CD14-positive monocyte (primary cell): ENCODE measurements at regions not wholly inside any gene's neighbourhood (a gene's known extent, or its start where the extent isn't known, plus 50 kb on each side); places are given as distances from the start of the nearest gene placed in this dataset.

ENCODE experiments used
- DNase-seq, 3 donors: peaks; one replicate each; pipeline ENCODE4 v3.0.0-alpha.2; 2011 to 2022
- H2AFZ ChIP-seq: 2 replicates; pipeline ENCODE4 v1.6.0; 2012; ENCODE audit warnings: mild to moderate bottlenecking, low read depth, low read length, inconsistent platforms; ENCODE audit not compliant: insufficient read depth, poor library complexity, severe bottlenecking
- H3K27ac ChIP-seq, 2 donors: 1 replicate in 1 of 2; 2 replicates in 1 of 2; pipeline ENCODE4 v1.5.1; 2012 to 2013; ENCODE audit warnings: low read length in 2 of 2, control low read depth in 1 of 2, inconsistent platforms in 1 of 2, low read depth in 1 of 2, mild to moderate bottlenecking in 1 of 2
- H3K27me3 ChIP-seq, 2 donors: one replicate each; pipeline versions ENCODE4 v1.6.0 to v1.6.1; 2011 to 2013; ENCODE audit warnings: low read length in 2 of 2; ENCODE audit not compliant: control insufficient read depth in 2 of 2, insufficient read depth in 2 of 2
- H3K36me3 ChIP-seq, 2 donors: replicated peaks in 1 of 2; 1 replicate in 1 of 2; 2 replicates in 1 of 2; pipeline versions ENCODE4 v1.5.1 to v1.6.1; 2012 to 2013; ENCODE audit warnings: low read length in 2 of 2, control low read depth in 1 of 2, inconsistent platforms in 1 of 2, mild to moderate bottlenecking in 1 of 2; ENCODE audit not compliant: insufficient read depth in 2 of 2, control insufficient read depth in 1 of 2
- H3K4me1 ChIP-seq, 2 donors: 1 replicate in 1 of 2; 2 replicates in 1 of 2; pipeline versions ENCODE4 v1.5.1 to v1.6.1; 2012 to 2013; ENCODE audit warnings: low read length in 2 of 2, control low read depth in 1 of 2, inconsistent platforms in 1 of 2, mild to moderate bottlenecking in 1 of 2, moderate library complexity in 1 of 2; ENCODE audit not compliant: insufficient read depth in 2 of 2, control insufficient read depth in 1 of 2
- H3K4me2 ChIP-seq: replicated peaks from 2 replicates; pipeline ENCODE3; 2012; ENCODE audit warnings: low read length, moderate library complexity, mild to moderate bottlenecking; ENCODE audit not compliant: poor library complexity, severe bottlenecking; ENCODE audit errors: extremely low read depth
- H3K4me3 ChIP-seq, 3 experiments: fragments of 200-600 bp in 1 of 3; sonication (generic) in 1 of 3; replicated peaks in 1 of 3; 1 replicate in 2 of 3; 2 replicates in 1 of 3; pipeline ENCODE4 v1.5.1; 2011 to 2013; ENCODE audit warnings: low read length in 3 of 3, mild to moderate bottlenecking in 3 of 3, control low read depth in 2 of 3, low read depth in 2 of 3, inconsistent platforms in 1 of 3, moderate library complexity in 1 of 3
- H3K79me2 ChIP-seq: 2 replicates; pipeline ENCODE4 v1.6.0; 2012; ENCODE audit warnings: mild to moderate bottlenecking, control low read depth, inconsistent platforms, low read length, moderate library complexity; ENCODE audit not compliant: insufficient read depth
- H3K9ac ChIP-seq: 2 replicates; pipeline ENCODE4 v1.6.0; 2017; ENCODE audit warnings: low read length, mild to moderate bottlenecking; ENCODE audit not compliant: insufficient read depth, poor library complexity, severe bottlenecking
- H3K9me3 ChIP-seq, 2 donors: replicated peaks in 1 of 2; 1 replicate in 1 of 2; 2 replicates in 1 of 2; pipeline versions ENCODE4 v1.5.1 to v1.6.1; 2012 to 2013; ENCODE audit warnings: low read length in 2 of 2, control low read depth in 1 of 2; ENCODE audit not compliant: control insufficient read depth in 1 of 2, insufficient read depth in 1 of 2
- H4K20me1 ChIP-seq: 2 replicates; pipeline ENCODE4 v1.6.0; 2012; ENCODE audit warnings: mild to moderate bottlenecking, low read length, control low read depth, moderate library complexity; ENCODE audit not compliant: insufficient read depth
- H3K27ac Mint-ChIP-seq, 7 donors: one replicate each; pipeline ENCODE4 v1.8.0; 2020; ENCODE audit warnings: mild to moderate bottlenecking in 7 of 7, mixed read lengths in 7 of 7, moderate library complexity in 6 of 7, inconsistent platforms in 2 of 7
- H3K27me3 Mint-ChIP-seq, 3 donors: one replicate each; pipeline ENCODE4 v1.8.0; 2021 to 2022; ENCODE audit warnings: low read depth in 3 of 3, mild to moderate bottlenecking in 3 of 3, mixed read lengths in 3 of 3, moderate library complexity in 3 of 3, inconsistent platforms in 1 of 3
- H3K36me3 Mint-ChIP-seq, 2 donors: one replicate each; pipeline ENCODE4 v1.8.0; 2020; ENCODE audit warnings: mixed read lengths in 2 of 2, inconsistent platforms in 1 of 2, mild to moderate bottlenecking in 1 of 2
- H3K4me1 Mint-ChIP-seq: one replicate; pipeline ENCODE4 v1.8.0; 2020; ENCODE audit warnings: mild to moderate bottlenecking, mixed read lengths
- H3K4me3 Mint-ChIP-seq, 2 donors: one replicate each; pipeline ENCODE4 v1.8.0; 2020; ENCODE audit warnings: mild to moderate bottlenecking in 2 of 2, mixed read lengths in 2 of 2, moderate library complexity in 1 of 2
- H3K9me3 Mint-ChIP-seq, 7 donors: one replicate each; pipeline ENCODE4 v1.8.0; 2020 to 2022; ENCODE audit warnings: mixed read lengths in 7 of 7, mild to moderate bottlenecking in 6 of 7, moderate library complexity in 6 of 7, inconsistent platforms in 2 of 7
- CTCF ChIP-seq: fragments of 200-600 bp; IDR thresholded peaks from one replicate; pipeline ENCODE4 v1.8.0; 2022; ENCODE audit warnings: antibody characterized with exemption, mild to moderate bottlenecking
- WGBS: methylation state at CpG from one replicate; pipeline ENCODE4 v1.1.5; 2013; ENCODE audit warnings: missing lambda C conversion rate; ENCODE audit not compliant: insufficient coverage; 5-methylcytosine and 5-hydroxymethylcytosine counted together
- intact Hi-C, 2 donors: fragments of 100-400 bp; cut with micrococcal nuclease; formaldehyde crosslinking; loops; one replicate each; pipeline versions ENCODE4 v1.15.0 to v1.15.1; 2023

DNA sequence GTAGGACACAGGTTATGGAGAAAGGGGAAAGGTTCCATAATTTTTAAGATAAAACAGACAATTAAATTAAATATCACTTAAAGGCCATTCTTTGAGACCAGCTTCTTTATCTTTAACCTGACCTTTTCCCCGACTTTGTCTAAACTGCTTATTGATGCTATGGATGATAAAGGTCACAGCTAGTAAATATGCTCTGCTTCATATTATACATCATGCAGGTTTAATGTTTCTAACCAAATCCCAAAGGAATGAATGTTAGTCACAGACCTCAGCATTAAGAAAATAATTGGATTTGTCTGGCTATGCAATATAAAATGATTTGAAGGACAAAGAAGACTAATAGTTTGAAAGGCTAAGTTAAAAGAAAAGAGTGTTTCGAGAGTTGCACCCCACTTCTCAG, 147.6 kb downstream of the ST8SIA4 start:
- intact Hi-C loops = no loop called here

More for the DNA sequence above, 147.6 kb downstream of the ST8SIA4 start:
- DNase-seq = no peak
- WGBS = no CpG with 5 or more reads among the region's 2 CpGs
- Mint-ChIP-seq H3K27ac (no peak overlapping the region), H3K9me3 (peaks cover 0 to 2% (median 0%) of the 10 kb centered on the region in 7 donors), H3K4me1 (no peaks in the 10 kb centered on the region), H3K4me3 (no peak overlapping the region), H3K27me3 (no peaks in the 10 kb centered on the region), H3K36me3 (no peaks in the 10 kb centered on the region)
- no peak overlapping the region for H3K4me3 ChIP-seq
- H3K4me1 ChIP-seq = no peaks in the 10 kb centered on the region
- H3K36me3 ChIP-seq = no peaks in the 10 kb centered on the region
- H3K27ac ChIP-seq = no peak overlapping the region
- no peak for TF ChIP-seq CTCF
- no peaks in the 10 kb centered on the region for H3K27me3 ChIP-seq
- no peaks in the 10 kb centered on the region for H3K9me3 ChIP-seq
- no peak overlapping the region for H3K9ac ChIP-seq
- H2AFZ ChIP-seq = no peak overlapping the region
- H4K20me1 ChIP-seq = no peaks in the 10 kb centered on the region
- no peaks in the 10 kb centered on the region for H3K79me2 ChIP-seq
- no peak overlapping the region for H3K4me2 ChIP-seq
